Medulla oblongata (tissue), 1 donor: ENCODE measurements at regions not wholly inside any gene's neighbourhood (a gene's known extent, or its start where the extent isn't known, plus 50 kb on each side); places are given as distances from the start of the nearest gene placed in this dataset.

ENCODE experiments used
- DNase-seq: peaks from one replicate; pipeline ENCODE4 v3.0.0-alpha.2; 2015; ENCODE audit errors: extremely low spot score

- no peak for DNase-seq
Measured at GRCh38 chr7:135731-136645, 56.4 kb upstream of the FAM20C start.

GRCh38 chr7:137094-137891 lies 55.1 kb upstream of the FAM20C start:
- no peak for DNase-seq

GRCh38 chr7:139131-139530 lies 53.2 kb upstream of the FAM20C start:
- DNase-seq = no peak

DNA sequence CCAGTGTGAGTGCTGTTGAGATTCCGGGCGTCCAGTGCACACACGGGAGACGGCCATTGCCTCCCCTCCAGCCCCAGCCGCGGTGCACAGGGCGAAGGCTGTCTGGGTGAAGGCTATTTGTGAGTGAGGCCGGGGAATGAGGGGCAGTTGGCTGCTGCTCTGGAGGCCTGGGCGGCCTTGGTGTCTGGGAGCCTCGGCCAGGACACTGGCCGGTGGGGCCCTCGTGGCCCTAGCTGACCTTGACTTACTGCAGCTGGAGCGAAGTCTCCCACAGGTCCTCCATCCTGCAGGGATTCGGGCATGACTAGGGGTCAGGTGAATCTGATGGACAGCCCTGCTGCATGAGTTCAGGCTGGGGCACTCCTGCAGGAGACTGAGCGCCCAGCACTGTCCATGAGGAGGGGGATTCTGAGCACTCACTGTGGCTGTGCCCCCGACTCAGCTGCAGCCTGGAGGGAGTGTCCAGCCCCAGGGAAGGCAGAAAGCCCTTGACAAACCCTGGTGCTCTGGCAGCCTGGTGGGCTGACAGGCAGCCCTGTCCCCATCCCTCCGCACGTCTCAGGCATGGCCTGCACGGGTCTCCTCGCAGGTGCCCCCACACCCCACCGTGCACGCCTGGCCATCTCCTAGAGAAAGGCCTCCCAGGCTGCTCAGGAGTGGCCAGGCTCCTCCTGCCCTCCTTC lies 52.7 kb upstream of the FAM20C start:
- no peak for DNase-seq

DNA sequence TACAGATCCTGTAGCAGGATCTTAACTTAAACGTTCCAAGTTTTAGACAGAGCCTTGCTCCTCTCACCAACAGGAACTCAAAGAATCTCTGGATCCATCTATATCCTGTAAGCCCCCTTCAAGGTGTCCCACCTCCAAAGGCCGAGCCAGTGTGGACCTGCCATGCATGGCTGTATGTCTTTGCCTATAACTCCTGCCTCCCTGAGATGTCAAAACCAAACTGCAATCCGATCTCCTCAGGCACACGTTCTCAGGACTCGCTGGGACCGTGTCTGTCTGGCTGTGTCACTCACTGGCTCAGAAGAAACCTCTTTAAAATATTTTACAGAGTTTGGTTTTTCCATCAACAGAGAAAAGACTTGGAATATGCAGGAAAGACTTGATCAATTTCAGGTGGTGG lies 51.4 kb upstream of the FAM20C start:
- no peak for DNase-seq

GRCh38 chr7:142248-142941 lies 50.0 kb upstream of the FAM20C start:
- DNase-seq = no peak
